ENCODE measurements at regions not wholly inside any gene's neighbourhood (a gene's known extent, or its start where the extent isn't known, plus 50 kb on each side); places are given as distances from the start of the nearest gene placed in this dataset.
A peak's percentile ranks its signal among the peaks of the same experiment; 100 is the strongest.
"Not testable (repeated sequence)": the region's sequence is repeated elsewhere in the genome, so short reads cannot be mapped to it uniquely, and the experiment has no call there.

- no peak for DNase-seq (ENCODE audit: low read depth)
These were observed 199.9 kb upstream of the SATB1 start for GRCh38 chr3:18625085-18625484.

GRCh38 chr3:18623220-18623619 lies 198.1 kb upstream of the SATB1 start:
- no peak for DNase-seq (ENCODE audit: low read depth)

- no peak for DNase-seq (ENCODE audit: low read depth)
These were observed 193.6 kb upstream of the SATB1 start for GRCh38 chr3:18618723-18619122.

GRCh38 chr3:18611991-18612390 lies 186.9 kb upstream of the SATB1 start:
- no peak for DNase-seq (ENCODE audit: low read depth)

GRCh38 chr3:18609187-18609586 lies 184.0 kb upstream of the SATB1 start:
- no peak for DNase-seq (ENCODE audit: low read depth)

- no peak for DNase-seq (ENCODE audit: low read depth)
These were observed 172.8 kb upstream of the SATB1 start for GRCh38 chr3:18597919-18598318.

GRCh38 chr3:18593231-18593630 lies 168.1 kb upstream of the SATB1 start:
- DNase-seq (ENCODE audit: low read depth): no peak

- DNase-seq (ENCODE audit: low read depth): no peak
These were observed 166.0 kb upstream of the SATB1 start for GRCh38 chr3:18591120-18591519.

GRCh38 chr3:18586076-18586475 lies 160.9 kb upstream of the SATB1 start:
- DNase-seq (ENCODE audit: low read depth): no peak

- DNase-seq (ENCODE audit: low read depth): no peak
These were observed 160.1 kb upstream of the SATB1 start for GRCh38 chr3:18585004-18585968.

GRCh38 chr3:18580268-18580667 lies 155.1 kb upstream of the SATB1 start:
- no peak for DNase-seq (ENCODE audit: low read depth)

- no peak for DNase-seq (ENCODE audit: low read depth)
These were observed 154.5 kb upstream of the SATB1 start for GRCh38 chr3:18579661-18580060.

- DNase-seq (ENCODE audit: low read depth): no peak
These were observed 150.4 kb upstream of the SATB1 start for GRCh38 chr3:18575573-18575972.

GRCh38 chr3:18572809-18573208 lies 147.7 kb upstream of the SATB1 start:
- DNase-seq (ENCODE audit: low read depth): no peak

- DNase-seq (ENCODE audit: low read depth): no peak
These were observed 142.2 kb upstream of the SATB1 start for GRCh38 chr3:18567293-18567692.

GRCh38 chr3:18562364-18563154 lies 137.4 kb upstream of the SATB1 start:
- no peak for DNase-seq (ENCODE audit: low read depth)

GRCh38 chr3:18559331-18559842 lies 134.2 kb upstream of the SATB1 start:
- no peak for DNase-seq (ENCODE audit: low read depth)

- DNase-seq (ENCODE audit: low read depth): no peak
These were observed 133.4 kb upstream of the SATB1 start for GRCh38 chr3:18558507-18558906.

- no peak for DNase-seq (ENCODE audit: low read depth)
These were observed 132.1 kb upstream of the SATB1 start for GRCh38 chr3:18557216-18557615.

- peak; percentile 43 for DNase-seq (ENCODE audit: low read depth)
These were observed 131.5 kb upstream of the SATB1 start for GRCh38 chr3:18556503-18557135.

- no peak for DNase-seq (ENCODE audit: low read depth)
These were observed 130.9 kb upstream of the SATB1 start for GRCh38 chr3:18556001-18556408.

- DNase-seq (ENCODE audit: low read depth): not testable (repeated sequence)
These were observed 127.5 kb upstream of the SATB1 start for GRCh38 chr3:18552579-18553105.

Data from stimulated activated CD8-positive, alpha-beta memory T cell treated with anti-CD3 and anti-CD28 coated beads, Interleukin-7, amount 100 ng/mL, for 24 hours (primary cell).